ENCODE measurements at regions not wholly inside any gene's neighbourhood (a gene's known extent, or its start where the extent isn't known, plus 50 kb on each side); places are given as distances from the start of the nearest gene placed in this dataset.

- TF ChIP-seq POLR2AphosphoS5 (IDR thresholded peaks at IDR 0.05; ENCODE audit: borderline replicate concordance, low read depth, low read length) (no peak), FOXP2 (optimal IDR thresholded peaks at IDR 0.05; ENCODE audit: control extremely low read depth, extremely low read length, insufficient read depth) (no peak)
Measured at GRCh38 chr6:22135395-22135794, 161.4 kb downstream of the PRL start.
